ENCODE measurements at regions not wholly inside any gene's neighbourhood (a gene's known extent, or its start where the extent isn't known, plus 50 kb on each side); places are given as distances from the start of the nearest gene placed in this dataset.
"Not testable (repeated sequence)": the region's sequence is repeated elsewhere in the genome, so short reads cannot be mapped to it uniquely, and the experiment has no call there.

DNA sequence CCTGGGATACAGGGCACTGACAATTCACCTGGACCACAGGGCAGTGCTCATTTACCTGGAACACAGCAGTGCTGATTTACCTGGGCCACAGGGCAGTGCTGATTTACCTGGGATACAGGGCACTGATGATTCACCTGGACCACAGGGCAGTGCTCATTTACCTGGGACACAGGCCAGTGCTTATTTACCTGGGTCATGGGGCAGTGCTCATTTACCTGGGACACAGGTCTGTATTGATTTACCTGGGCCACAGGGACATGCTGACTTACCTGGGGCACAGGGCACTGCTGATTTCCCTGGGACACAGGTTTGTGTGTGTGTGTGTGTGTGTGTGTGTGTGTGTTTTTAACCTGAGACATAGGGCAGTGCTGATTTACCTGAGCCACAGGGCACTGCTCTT lies 261.7 kb downstream of the MATN1 start:
- Mint-ChIP-seq H3K4me3 (ENCODE audit: unreplicated experiment) (no peak overlapping the region), H3K36me3 (ENCODE audit: low read depth) (peaks cover 2% of the 10 kb centered on the region), H3K9me3 (ENCODE audit: low read depth) (peaks cover 10% of the 10 kb centered on the region), H3K27ac (ENCODE audit: unreplicated experiment) (no peak overlapping the region), H3K4me1 (ENCODE audit: low read depth) (no peaks in the 10 kb centered on the region), H3K27me3 (ENCODE audit: low read depth) (peaks cover 7% of the 10 kb centered on the region)
- TF ChIP-seq, protein P1, sequence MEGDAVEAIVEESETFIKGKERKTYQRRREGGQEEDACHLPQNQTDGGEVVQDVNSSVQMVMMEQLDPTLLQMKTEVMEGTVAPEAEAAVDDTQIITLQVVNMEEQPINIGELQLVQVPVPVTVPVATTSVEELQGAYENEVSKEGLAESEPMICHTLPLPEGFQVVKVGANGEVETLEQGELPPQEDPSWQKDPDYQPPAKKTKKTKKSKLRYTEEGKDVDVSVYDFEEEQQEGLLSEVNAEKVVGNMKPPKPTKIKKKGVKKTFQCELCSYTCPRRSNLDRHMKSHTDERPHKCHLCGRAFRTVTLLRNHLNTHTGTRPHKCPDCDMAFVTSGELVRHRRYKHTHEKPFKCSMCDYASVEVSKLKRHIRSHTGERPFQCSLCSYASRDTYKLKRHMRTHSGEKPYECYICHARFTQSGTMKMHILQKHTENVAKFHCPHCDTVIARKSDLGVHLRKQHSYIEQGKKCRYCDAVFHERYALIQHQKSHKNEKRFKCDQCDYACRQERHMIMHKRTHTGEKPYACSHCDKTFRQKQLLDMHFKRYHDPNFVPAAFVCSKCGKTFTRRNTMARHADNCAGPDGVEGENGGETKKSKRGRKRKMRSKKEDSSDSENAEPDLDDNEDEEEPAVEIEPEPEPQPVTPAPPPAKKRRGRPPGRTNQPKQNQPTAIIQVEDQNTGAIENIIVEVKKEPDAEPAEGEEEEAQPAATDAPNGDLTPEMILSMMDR (IDR thresholded peaks at IDR 0.05): no peak
- no peak for DNase-seq (ENCODE audit: low spot score)

DNA sequence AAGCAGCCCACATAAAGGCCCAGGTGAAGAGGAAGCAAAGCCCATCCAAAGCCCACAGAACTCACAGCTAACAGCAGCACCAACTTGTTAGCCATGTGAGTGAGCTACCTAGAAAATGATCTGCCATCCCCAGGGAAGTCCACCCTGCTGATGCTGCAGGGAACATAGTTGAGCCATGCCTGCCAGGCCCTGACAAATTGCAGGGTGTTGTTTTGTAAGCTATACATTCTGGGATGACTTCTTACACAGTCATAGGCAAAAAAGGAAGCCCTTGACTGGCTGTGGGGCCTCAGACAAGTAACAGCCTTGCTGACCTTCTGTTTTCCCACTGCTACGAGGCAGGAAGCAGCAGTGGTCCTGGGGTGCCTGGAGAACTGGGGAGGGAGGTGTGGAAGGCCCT lies 262.7 kb downstream of the MATN1 start:
- Mint-ChIP-seq H3K27me3 (ENCODE audit: low read depth) (peaks cover 12% of the 10 kb centered on the region), H3K4me1 (ENCODE audit: low read depth) (no peaks in the 10 kb centered on the region), H3K27ac (ENCODE audit: unreplicated experiment) (no peak overlapping the region), H3K4me3 (ENCODE audit: unreplicated experiment) (no peak overlapping the region), H3K9me3 (ENCODE audit: low read depth) (peaks cover 10% of the 10 kb centered on the region), H3K36me3 (ENCODE audit: low read depth) (peaks cover 2% of the 10 kb centered on the region)
- TF ChIP-seq, protein P1 (IDR thresholded peaks at IDR 0.05): no peak
- no peak for DNase-seq (ENCODE audit: low spot score)

DNA sequence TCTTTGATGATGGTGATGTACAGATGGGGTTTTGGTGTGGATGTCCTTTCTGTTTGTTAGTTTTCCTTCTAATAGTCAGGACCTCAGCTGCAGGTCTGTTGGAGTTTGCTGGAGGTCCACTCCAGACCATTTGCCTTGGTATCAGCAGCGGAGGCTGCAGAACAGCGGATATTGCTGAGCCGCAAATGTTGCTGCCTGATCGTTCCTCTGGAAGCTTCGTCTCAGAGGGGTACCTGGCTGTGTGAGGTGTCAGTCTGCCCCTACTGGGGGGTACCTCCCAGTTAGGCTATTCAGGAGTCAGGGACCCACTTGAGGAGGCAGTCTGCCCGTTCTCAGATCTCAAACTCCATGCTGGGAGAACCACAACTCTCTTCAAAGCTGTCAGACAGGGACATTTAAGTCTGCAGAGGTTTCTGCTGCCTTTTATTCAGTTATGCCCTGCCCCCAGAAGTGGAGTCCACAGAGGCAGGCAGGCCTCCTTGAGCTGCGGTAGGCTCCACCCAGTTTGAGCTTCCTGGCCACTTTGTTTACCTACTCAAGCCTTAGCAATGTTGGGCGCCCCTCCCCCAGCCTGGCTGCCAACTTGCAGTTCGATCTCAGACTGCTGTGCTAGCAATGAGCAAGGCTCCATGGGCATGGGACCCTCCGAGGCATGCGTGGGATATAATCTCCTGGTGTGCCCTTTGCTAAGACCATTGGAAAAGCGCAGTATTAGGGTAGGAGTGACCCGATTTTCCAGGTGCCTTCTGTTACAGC lies 264.5 kb downstream of the MATN1 start:
- H3K27me3 Mint-ChIP-seq (ENCODE audit: low read depth): peaks cover 12% of the 10 kb centered on the region

DNA sequence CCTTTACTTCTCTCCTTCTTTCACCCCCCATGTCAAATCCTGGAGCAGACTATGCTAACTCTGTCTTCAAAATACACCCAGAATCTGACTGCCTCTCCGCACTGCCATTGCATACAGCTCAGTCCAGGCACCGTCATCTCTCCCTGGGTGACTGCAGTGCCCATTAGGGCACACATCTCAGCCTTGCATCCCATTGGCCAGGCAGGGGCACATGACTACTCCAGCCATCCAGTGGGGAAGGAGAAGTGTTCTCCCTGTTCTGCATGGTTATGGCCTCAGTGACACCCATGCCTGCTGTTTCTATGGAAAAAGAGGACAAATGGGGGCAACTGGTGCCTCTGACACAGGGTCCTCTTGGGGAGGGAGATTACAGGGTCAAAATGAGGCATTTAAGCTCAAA lies 270.5 kb downstream of the MATN1 start:
- Mint-ChIP-seq H3K27ac (ENCODE audit: unreplicated experiment) (no peak overlapping the region), H3K36me3 (ENCODE audit: low read depth) (no peaks in the 10 kb centered on the region), H3K27me3 (ENCODE audit: low read depth) (peaks cover 10% of the 10 kb centered on the region), H3K4me1 (ENCODE audit: low read depth) (no peaks in the 10 kb centered on the region), H3K9me3 (ENCODE audit: low read depth) (peaks cover 12% of the 10 kb centered on the region), H3K4me3 (ENCODE audit: unreplicated experiment) (no peak overlapping the region)
- no peak for DNase-seq (ENCODE audit: low spot score)
- TF ChIP-seq, protein P1 (IDR thresholded peaks at IDR 0.05): no peak

More for the DNA sequence above, 264.5 kb downstream of the MATN1 start:
- not testable (repeated sequence) for H3K36me3 Mint-ChIP-seq (ENCODE audit: low read depth); H3K9me3 Mint-ChIP-seq (ENCODE audit: low read depth); H3K27ac Mint-ChIP-seq (ENCODE audit: unreplicated experiment); DNase-seq (ENCODE audit: low spot score); H3K4me1 Mint-ChIP-seq (ENCODE audit: low read depth); H3K4me3 Mint-ChIP-seq (ENCODE audit: unreplicated experiment)

DNA sequence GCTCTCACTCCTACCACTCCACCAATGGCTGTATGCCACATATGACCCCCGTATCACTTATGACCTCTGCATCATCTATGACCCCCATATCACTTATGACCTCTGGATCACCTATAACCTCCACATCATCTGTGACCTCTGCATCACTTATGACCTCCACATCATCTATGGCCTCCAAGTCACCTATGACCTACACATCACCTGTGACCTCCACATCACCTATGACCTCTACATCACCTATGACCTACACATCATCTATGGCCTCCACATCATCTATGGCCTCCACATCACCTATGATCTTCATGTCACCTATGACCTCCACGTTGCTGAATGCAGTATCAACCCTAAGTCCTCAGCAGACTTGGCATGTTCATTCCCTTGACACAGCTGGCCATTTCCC lies 271.2 kb downstream of the MATN1 start:
- Mint-ChIP-seq H3K9me3 (ENCODE audit: low read depth) (peaks cover 6% of the 10 kb centered on the region), H3K4me3 (ENCODE audit: unreplicated experiment) (no peak overlapping the region), H3K4me1 (ENCODE audit: low read depth) (no peaks in the 10 kb centered on the region), H3K27me3 (ENCODE audit: low read depth) (peaks cover 9% of the 10 kb centered on the region), H3K27ac (ENCODE audit: unreplicated experiment) (no peak overlapping the region), H3K36me3 (ENCODE audit: low read depth) (no peaks in the 10 kb centered on the region)
- TF ChIP-seq, protein P1 (IDR thresholded peaks at IDR 0.05): no peak
- no peak for DNase-seq (ENCODE audit: low spot score)
